Natural killer cell (primary cell): ENCODE measurements at regions not wholly inside any gene's neighbourhood (a gene's known extent, or its start where the extent isn't known, plus 50 kb on each side); places are given as distances from the start of the nearest gene placed in this dataset.

ENCODE experiments used
- ATAC-seq, 3 donors: fragments of 150-1000 bp in 2 of 3; fragments of 200-7000 bp in 1 of 3; cut with Tn5 transposase; 1 replicate in 1 of 3; 2 replicates in 2 of 3; pipeline ENCODE4 v1.10.0; 2021; ENCODE audit warnings: mild to moderate bottlenecking in 2 of 3, moderate library complexity in 2 of 3
- DNase-seq, 2 donors: peaks; one replicate each; pipeline versions ENCODE4 v3.0.0 to v3.0.0-alpha.2; 2013 to 2021; ENCODE audit warnings: mixed read lengths in 1 of 2
- H3K27ac ChIP-seq: one replicate; pipeline ENCODE4 v1.5.1; 2013; ENCODE audit warnings: mild to moderate bottlenecking, low read length
- H3K27me3 ChIP-seq: one replicate; pipeline ENCODE4 v1.6.1; 2013; ENCODE audit warnings: low read length; ENCODE audit not compliant: control insufficient read depth, insufficient read depth
- H3K36me3 ChIP-seq: one replicate; pipeline ENCODE4 v1.6.1; 2013; ENCODE audit warnings: low read length; ENCODE audit not compliant: control insufficient read depth, insufficient read depth
- H3K4me1 ChIP-seq: one replicate; pipeline ENCODE4 v1.6.1; 2013; ENCODE audit warnings: low read length; ENCODE audit not compliant: control insufficient read depth, insufficient read depth
- H3K4me3 ChIP-seq: one replicate; pipeline ENCODE4 v1.5.1; 2013; ENCODE audit warnings: low read length
- H3K9me3 ChIP-seq: one replicate; pipeline ENCODE4 v1.6.1; 2013; ENCODE audit warnings: low read length; ENCODE audit not compliant: control insufficient read depth, insufficient read depth
- H3K27ac Mint-ChIP-seq, 2 donors: one replicate each; pipeline ENCODE4 v1.8.0; 2022; ENCODE audit warnings: mild to moderate bottlenecking in 2 of 2, mixed read lengths in 2 of 2, moderate library complexity in 1 of 2
- H3K27me3 Mint-ChIP-seq, 2 donors: one replicate each; pipeline ENCODE4 v1.8.0; 2022; ENCODE audit warnings: low read depth in 2 of 2, mixed read lengths in 2 of 2
- H3K36me3 Mint-ChIP-seq: one replicate; pipeline ENCODE4 v1.8.0; 2022; ENCODE audit warnings: mixed read lengths
- H3K4me1 Mint-ChIP-seq, 2 donors: one replicate each; pipeline ENCODE4 v1.8.0; 2022; ENCODE audit warnings: mixed read lengths in 2 of 2
- H3K4me3 Mint-ChIP-seq: one replicate; pipeline ENCODE4 v1.8.0; 2022; ENCODE audit warnings: mild to moderate bottlenecking, moderate library complexity, mixed read lengths
- H3K9me3 Mint-ChIP-seq, 2 donors: one replicate each; pipeline ENCODE4 v1.8.0; 2022; ENCODE audit warnings: mixed read lengths in 2 of 2
- CTCF ChIP-seq: fragments of 200-600 bp; IDR thresholded peaks from one replicate; pipeline ENCODE4 v1.8.0; 2022; ENCODE audit warnings: antibody characterized with exemption
- WGBS: methylation state at CpG from one replicate; pipeline ENCODE4 v1.1.7; 2013; ENCODE audit warnings: missing lambda C conversion rate; ENCODE audit not compliant: insufficient coverage; 5-methylcytosine and 5-hydroxymethylcytosine counted together
- intact Hi-C: fragments of 100-400 bp; cut with micrococcal nuclease; formaldehyde crosslinking; loops from one replicate; pipeline ENCODE4 v1.14.2; 2022

GRCh38 chr13:53204598-53204997, 176.0 kb downstream of the OLFM4 start:
- ATAC-seq (no peak), DNase-seq (no peak)
- H3K9me3 Mint-ChIP-seq, result peaks cover 0 to 3% of the 10 kb centered on the region in 2 donors
- peaks cover under 1% of the 10 kb centered on the region for H3K36me3 Mint-ChIP-seq
- Histone ChIP-seq H3K36me3 (no peaks in the 10 kb centered on the region), H3K27me3 (peaks cover 2% of the 10 kb centered on the region), H3K27ac (no peak overlapping the region), H3K4me3 (no peak overlapping the region), H3K4me1 (no peaks in the 10 kb centered on the region), H3K9me3 (no peaks in the 10 kb centered on the region)
- no peak for TF ChIP-seq CTCF
- H3K4me1 Mint-ChIP-seq, result no peaks in the 10 kb centered on the region
- no peak overlapping the region for H3K4me3 Mint-ChIP-seq
- intact Hi-C loops, result no loop called here
- WGBS, result 69% methylated on average over 4 of the region's 4 CpGs
- no peak overlapping the region for H3K27ac Mint-ChIP-seq
- peaks cover 5 to 9% of the 10 kb centered on the region in 2 donors for H3K27me3 Mint-ChIP-seq

- no peaks in the 10 kb centered on the region for H3K36me3 ChIP-seq
- WGBS, result no CpG with 5 or more reads among the region's 1 CpG
- H3K27me3 Mint-ChIP-seq, result peaks cover 6 to 7% of the 10 kb centered on the region in 2 donors
- H3K9me3 ChIP-seq, result no peaks in the 10 kb centered on the region
- no peak for TF ChIP-seq CTCF
- H3K27ac ChIP-seq, result no peak overlapping the region
- intact Hi-C loops, result no loop called here
- no peak overlapping the region for H3K27ac Mint-ChIP-seq
- H3K9me3 Mint-ChIP-seq, result peaks cover 0 to 3% of the 10 kb centered on the region in 2 donors
- H3K4me3 ChIP-seq, result no peak overlapping the region
- H3K4me3 Mint-ChIP-seq, result no peak overlapping the region
- H3K4me1 ChIP-seq, result no peaks in the 10 kb centered on the region
- no peaks in the 10 kb centered on the region for H3K4me1 Mint-ChIP-seq
- H3K36me3 Mint-ChIP-seq, result no peaks in the 10 kb centered on the region
- ATAC-seq, result no peak
- no peak for DNase-seq
- no peaks in the 10 kb centered on the region for H3K27me3 ChIP-seq
Observed at GRCh38 chr13:53206455-53206854, 177.8 kb downstream of the OLFM4 start.

- H3K27ac Mint-ChIP-seq, result no peak overlapping the region
- no peak for TF ChIP-seq CTCF
- peaks cover 0 to 3% of the 10 kb centered on the region in 2 donors for H3K9me3 Mint-ChIP-seq
- Histone ChIP-seq H3K4me1 (no peaks in the 10 kb centered on the region), H3K27me3 (no peaks in the 10 kb centered on the region), H3K36me3 (no peaks in the 10 kb centered on the region), H3K4me3 (no peak overlapping the region), H3K27ac (no peak overlapping the region), H3K9me3 (no peaks in the 10 kb centered on the region)
- no peak for ATAC-seq
- DNase-seq, result no peak
- no peaks in the 10 kb centered on the region for H3K36me3 Mint-ChIP-seq
- peaks cover 6 to 7% of the 10 kb centered on the region in 2 donors for H3K27me3 Mint-ChIP-seq
- H3K4me1 Mint-ChIP-seq, result no peaks in the 10 kb centered on the region
- H3K4me3 Mint-ChIP-seq, result no peak overlapping the region
- intact Hi-C loops, result no loop called here
- WGBS, result 74% methylated on average over 3 of the region's 3 CpGs
Observed at GRCh38 chr13:53207556-53207955, 178.9 kb downstream of the OLFM4 start.

- Histone ChIP-seq H3K4me1 (no peaks in the 10 kb centered on the region), H3K36me3 (no peaks in the 10 kb centered on the region), H3K9me3 (no peaks in the 10 kb centered on the region), H3K27me3 (no peaks in the 10 kb centered on the region), H3K27ac (no peak overlapping the region), H3K4me3 (no peak overlapping the region)
- ATAC-seq (no peak), DNase-seq (no peak)
- Mint-ChIP-seq H3K9me3 (no peaks in the 10 kb centered on the region), H3K4me3 (no peak overlapping the region), H3K27ac (no peak overlapping the region), H3K4me1 (no peaks in the 10 kb centered on the region), H3K27me3 (peaks cover 0 to 2% of the 10 kb centered on the region in 2 donors), H3K36me3 (no peaks in the 10 kb centered on the region)
- 77% methylated on average over 4 of the region's 4 CpGs for WGBS
- TF ChIP-seq CTCF, result no peak
- intact Hi-C loops, result no loop called here
Observed at GRCh38 chr13:53214433-53214832, 185.8 kb downstream of the OLFM4 start.
